SK-N-MC (cell line): ENCODE measurements at regions not wholly inside any gene's neighbourhood (a gene's known extent, or its start where the extent isn't known, plus 50 kb on each side); places are given as distances from the start of the nearest gene placed in this dataset.

ENCODE experiments used
- DNase-seq: peaks from one replicate; pipeline ENCODE4 v3.0.0-alpha.2; 2011; ENCODE audit warnings: low read depth, low spot score
- H3K27ac ChIP-seq: fragments of 200-600 bp; sonication (generic); 2 replicates; pipeline ENCODE4 v1.5.1; 2016; ENCODE audit warnings: mixed run types
- H3K36me3 ChIP-seq: fragments of 200-600 bp; sonication (generic); 2 replicates; pipeline ENCODE4 v1.6.1; 2017; ENCODE audit warnings: antibody characterized with exemption, low read length, mixed read lengths; ENCODE audit not compliant: insufficient read depth
- H3K4me3 ChIP-seq: fragments of 200-600 bp; sonication (generic); 2 replicates; pipeline ENCODE4 v1.5.1; 2016
- H3K9ac ChIP-seq: fragments of 200-600 bp; sonication (generic); 2 replicates; pipeline ENCODE4 v1.8.0; 2017; ENCODE audit warnings: mixed run types, mixed read lengths; ENCODE audit not compliant: insufficient read length
- H3K9me3 ChIP-seq: fragments of 200-600 bp; sonication (generic); 2 replicates; pipeline ENCODE4 v1.6.1; 2017; ENCODE audit warnings: low read depth, mild to moderate bottlenecking, antibody characterized with exemption, low read length, moderate library complexity, mixed read lengths
- EZH2 ChIP-seq: fragments of 200-600 bp; sonication (generic); IDR thresholded peaks from one replicate; pipeline ENCODE4 v1.6.1; 2017; ENCODE audit warnings: antibody characterized with exemption
- FOXP2 ChIP-seq: optimal IDR thresholded peaks from 2 replicates; pipeline ENCODE3; 2011; ENCODE audit warnings: mild to moderate bottlenecking, moderate library complexity; ENCODE audit not compliant: insufficient read depth; ENCODE audit errors: extremely low read length, control extremely low read depth
- POLR2AphosphoS5 ChIP-seq: IDR thresholded peaks from 2 replicates; pipeline ENCODE4 v1.6.1; 2012; ENCODE audit warnings: mild to moderate bottlenecking, low read depth, low read length, borderline replicate concordance

- Histone ChIP-seq H3K9ac (no peak overlapping the region), H3K27ac (no peak overlapping the region), H3K9me3 (no peaks in the 10 kb centered on the region), H3K4me3 (no peak overlapping the region), H3K36me3 (no peaks in the 10 kb centered on the region)
- no peak for DNase-seq
- TF ChIP-seq POLR2AphosphoS5 = no peak
- no peak for TF ChIP-seq EZH2
- TF ChIP-seq FOXP2 = no peak
These were observed 216.7 kb upstream of the CNTNAP2 start for GRCh38 chr7:145899938-145900337.

- no peak for DNase-seq
- H3K27ac ChIP-seq = no peak overlapping the region
These were observed 222.6 kb upstream of the CNTNAP2 start for GRCh38 chr7:145893925-145894535.

GRCh38 chr7:145884716-145885514, 231.7 kb upstream of the CNTNAP2 start:
- Histone ChIP-seq H3K27ac (no peak overlapping the region), H3K9ac (no peak overlapping the region), H3K4me3 (no peak overlapping the region), H3K36me3 (no peaks in the 10 kb centered on the region), H3K9me3 (no peaks in the 10 kb centered on the region)
- TF ChIP-seq POLR2AphosphoS5 (no peak), EZH2 (no peak), FOXP2 (no peak)
- DNase-seq = no peak

More at GRCh38 chr7:145893925-145894535, 222.6 kb upstream of the CNTNAP2 start:
- no peak overlapping the region for H3K4me3 ChIP-seq
- no peaks in the 10 kb centered on the region for H3K36me3 ChIP-seq
- no peaks in the 10 kb centered on the region for H3K9me3 ChIP-seq
- no peak overlapping the region for H3K9ac ChIP-seq
- no peak for TF ChIP-seq POLR2AphosphoS5
- no peak for TF ChIP-seq FOXP2
- no peak for TF ChIP-seq EZH2

- Histone ChIP-seq H3K4me3 (no peak overlapping the region), H3K9me3 (no peaks in the 10 kb centered on the region), H3K9ac (no peak overlapping the region), H3K36me3 (no peaks in the 10 kb centered on the region), H3K27ac (no peak overlapping the region)
- no peak for DNase-seq
- TF ChIP-seq FOXP2 (no peak), POLR2AphosphoS5 (no peak), EZH2 (no peak)
These were observed 240.2 kb upstream of the CNTNAP2 start for GRCh38 chr7:145876376-145876775.

- H3K9me3 ChIP-seq = no peaks in the 10 kb centered on the region
- DNase-seq = no peak
- H3K36me3 ChIP-seq = no peaks in the 10 kb centered on the region
- H3K4me3 ChIP-seq = no peak overlapping the region
- H3K9ac ChIP-seq = no peak overlapping the region
- no peak overlapping the region for H3K27ac ChIP-seq
- no peak for TF ChIP-seq FOXP2
- no peak for TF ChIP-seq EZH2
- no peak for TF ChIP-seq POLR2AphosphoS5
These were observed 241.3 kb upstream of the CNTNAP2 start for GRCh38 chr7:145875267-145875666.

GRCh38 chr7:145868935-145869334, 247.7 kb upstream of the CNTNAP2 start:
- H3K36me3 ChIP-seq = no peaks in the 10 kb centered on the region
- H3K9me3 ChIP-seq = no peaks in the 10 kb centered on the region
- no peak overlapping the region for H3K27ac ChIP-seq
- H3K9ac ChIP-seq = no peak overlapping the region
- no peak for TF ChIP-seq EZH2
- no peak for TF ChIP-seq FOXP2
- TF ChIP-seq POLR2AphosphoS5 = no peak
- no peak for DNase-seq
- H3K4me3 ChIP-seq = no peak overlapping the region

GRCh38 chr7:145862212-145862611, 254.4 kb upstream of the CNTNAP2 start:
- TF ChIP-seq FOXP2 = no peak

GRCh38 chr7:145860809-145861208, 255.8 kb upstream of the CNTNAP2 start:
- TF ChIP-seq FOXP2 (no peak), EZH2 (no peak), POLR2AphosphoS5 (no peak)
- H3K36me3 ChIP-seq = no peaks in the 10 kb centered on the region
- no peaks in the 10 kb centered on the region for H3K9me3 ChIP-seq
- DNase-seq = no peak
- no peak overlapping the region for H3K4me3 ChIP-seq
- no peak overlapping the region for H3K27ac ChIP-seq
- no peak overlapping the region for H3K9ac ChIP-seq

More at GRCh38 chr7:145862212-145862611, 254.4 kb upstream of the CNTNAP2 start:
- Histone ChIP-seq H3K9me3 (no peaks in the 10 kb centered on the region), H3K27ac (no peak overlapping the region), H3K36me3 (no peaks in the 10 kb centered on the region), H3K9ac (no peak overlapping the region), H3K4me3 (no peak overlapping the region)
- no peak for DNase-seq
